UCSD-AML1 (cell line): ENCODE measurements at regions not wholly inside any gene's neighbourhood (a gene's known extent, or its start where the extent isn't known, plus 50 kb on each side); places are given as distances from the start of the nearest gene placed in this dataset.
"Not testable (repeated sequence)": the region's sequence is repeated elsewhere in the genome, so short reads cannot be mapped to it uniquely, and the experiment has no call there.

Experiments used
- DNase-seq: peaks from one replicate; lab custom pipeline; 2025; ENCODE audit not compliant: unreplicated experiment; lab: John Stamatoyannopoulos, UW

- DNase-seq, result no peak
Measured at GRCh38 chr21:19218163-19218562, 814.6 kb upstream of the TMPRSS15 start.

- DNase-seq, result no peak
Measured at GRCh38 chr21:19224090-19224489, 820.5 kb upstream of the TMPRSS15 start.

- no peak for DNase-seq
Measured at GRCh38 chr21:19228226-19228625, 824.6 kb upstream of the TMPRSS15 start.

GRCh38 chr21:19233841-19234240 lies 830.3 kb upstream of the TMPRSS15 start:
- not testable (repeated sequence) for DNase-seq

GRCh38 chr21:19236209-19236608 lies 832.6 kb upstream of the TMPRSS15 start:
- DNase-seq, result no peak

GRCh38 chr21:19237608-19238007 lies 834.0 kb upstream of the TMPRSS15 start:
- no peak for DNase-seq

- no peak for DNase-seq
Measured at GRCh38 chr21:19239696-19240095, 836.1 kb upstream of the TMPRSS15 start.

- no peak for DNase-seq
Measured at GRCh38 chr21:19244502-19245187, 841.1 kb upstream of the TMPRSS15 start.

GRCh38 chr21:19245188-19245580 lies 841.6 kb upstream of the TMPRSS15 start:
- DNase-seq, result no peak

- no peak for DNase-seq
Measured at GRCh38 chr21:19246018-19246417, 842.4 kb upstream of the TMPRSS15 start.

GRCh38 chr21:19256934-19257660 lies 853.5 kb upstream of the TMPRSS15 start:
- no peak for DNase-seq

- no peak for DNase-seq
Measured at GRCh38 chr21:19261731-19262376, 858.3 kb upstream of the TMPRSS15 start.

- DNase-seq, result no peak
Measured at GRCh38 chr21:19266636-19267035, 863.1 kb upstream of the TMPRSS15 start.

- DNase-seq, result no peak
Measured at GRCh38 chr21:19268686-19269085, 865.1 kb upstream of the TMPRSS15 start.

- DNase-seq, result no peak
Measured at GRCh38 chr21:19275065-19275464, 871.5 kb upstream of the TMPRSS15 start.

- no peak for DNase-seq
Measured at GRCh38 chr21:19276665-19277064, 873.1 kb upstream of the TMPRSS15 start.

- no peak for DNase-seq
Measured at GRCh38 chr21:19286876-19287275, 883.3 kb upstream of the TMPRSS15 start.

- no peak for DNase-seq
Measured at GRCh38 chr21:19290328-19290727, 886.7 kb upstream of the TMPRSS15 start.

GRCh38 chr21:19320291-19320690 lies 916.7 kb upstream of the TMPRSS15 start:
- DNase-seq, result no peak

GRCh38 chr21:19321688-19322087 lies 918.1 kb upstream of the TMPRSS15 start:
- DNase-seq, result no peak

GRCh38 chr21:19322360-19322759 lies 918.8 kb upstream of the TMPRSS15 start:
- no peak for DNase-seq
